Activated naive CD8-positive, alpha-beta T cell treated with anti-CD3 and anti-CD28 coated beads, Interleukin-2, amount 10 ng/mL, durations not matched to agents 7 days and 5 days (primary cell): ENCODE measurements at regions not wholly inside any gene's neighbourhood (a gene's known extent, or its start where the extent isn't known, plus 50 kb on each side); places are given as distances from the start of the nearest gene placed in this dataset.
"Not testable (repeated sequence)": the region's sequence is repeated elsewhere in the genome, so short reads cannot be mapped to it uniquely, and the experiment has no call there.

Experiments used
- ATAC-seq: fragments of 150-1000 bp; cut with Tn5 transposase; one replicate; pipeline ENCODE4 v1.10.0; 2021; ENCODE audit warnings: low read depth, moderate library complexity
- POLR2A ChIA-PET: fragments of 350-600 bp; sonication (Branson Sonifier 250); formaldehyde crosslinking; loops from one replicate; lab custom pipeline; 2021; ENCODE audit warnings: antibody characterized with exemption; lab: Charles Lee
- DNase-seq: peaks from one replicate; pipeline ENCODE4 v3.0.0; 2021
- H3K27ac Mint-ChIP-seq: one replicate; pipeline ENCODE4 v1.8.0; 2022; ENCODE audit warnings: mild to moderate bottlenecking, mixed read lengths
- H3K27me3 Mint-ChIP-seq: one replicate; pipeline ENCODE4 v1.8.0; 2022; ENCODE audit warnings: mild to moderate bottlenecking, moderate library complexity, mixed read lengths
- H3K36me3 Mint-ChIP-seq: one replicate; pipeline ENCODE4 v1.8.0; 2021; ENCODE audit warnings: mild to moderate bottlenecking, mixed read lengths
- H3K4me1 Mint-ChIP-seq: one replicate; pipeline ENCODE4 v1.8.0; 2021; ENCODE audit warnings: mixed read lengths
- H3K4me3 Mint-ChIP-seq: one replicate; pipeline ENCODE4 v1.8.0; 2022; ENCODE audit warnings: mild to moderate bottlenecking, moderate library complexity, mixed read lengths
- H3K9me3 Mint-ChIP-seq: one replicate; pipeline ENCODE4 v1.8.0; 2021; ENCODE audit warnings: mixed read lengths

DNA sequence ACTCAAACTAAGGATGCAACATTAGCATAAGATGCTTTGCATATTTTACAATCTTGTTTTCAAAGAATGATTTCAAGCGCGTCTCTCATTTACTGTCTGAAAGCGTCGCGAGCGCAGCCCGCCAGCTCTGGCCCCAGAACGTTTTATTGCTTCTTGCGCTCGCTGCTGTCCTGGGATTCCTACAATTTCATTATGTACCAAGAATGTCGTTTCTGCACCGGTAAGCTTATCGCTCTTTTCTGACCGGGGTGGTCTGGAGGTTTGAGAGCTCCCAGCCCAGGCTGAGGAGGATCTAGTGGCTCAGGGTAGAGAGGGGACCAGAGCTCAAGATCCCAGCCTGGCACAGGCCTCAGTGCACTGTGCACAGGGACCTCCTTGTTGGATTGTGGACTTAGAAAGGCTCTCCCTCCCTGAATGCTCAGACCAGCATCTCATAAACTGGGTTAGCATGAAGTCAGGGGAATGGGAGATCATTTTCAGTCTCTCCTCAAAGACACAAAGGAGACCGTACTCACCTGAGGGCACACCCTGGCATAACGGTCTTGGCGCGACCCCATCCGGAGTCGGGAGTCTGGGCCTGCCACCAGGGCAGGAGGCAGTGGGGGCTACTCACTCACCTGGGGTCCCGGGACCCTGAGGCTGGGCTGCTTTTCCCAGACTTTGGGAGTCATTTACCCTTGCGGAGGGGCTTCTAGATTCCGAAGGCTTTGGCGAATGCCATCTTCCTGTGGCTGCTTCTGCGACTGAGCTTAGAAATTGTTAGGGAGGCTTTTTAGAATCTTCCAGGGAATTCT is 817.4 kb downstream of the BRD1 start:
- peak; percentile 2 for DNase-seq
- Mint-ChIP-seq H3K4me3 (no peak overlapping the region), H3K36me3 (no peaks in the 10 kb centered on the region), H3K4me1 (no peaks in the 10 kb centered on the region), H3K9me3 (no peaks in the 10 kb centered on the region), H3K27me3 (no peaks in the 10 kb centered on the region), H3K27ac (no peak overlapping the region)
- no peak for ATAC-seq
- POLR2A ChIA-PET: no interaction called here

DNA sequence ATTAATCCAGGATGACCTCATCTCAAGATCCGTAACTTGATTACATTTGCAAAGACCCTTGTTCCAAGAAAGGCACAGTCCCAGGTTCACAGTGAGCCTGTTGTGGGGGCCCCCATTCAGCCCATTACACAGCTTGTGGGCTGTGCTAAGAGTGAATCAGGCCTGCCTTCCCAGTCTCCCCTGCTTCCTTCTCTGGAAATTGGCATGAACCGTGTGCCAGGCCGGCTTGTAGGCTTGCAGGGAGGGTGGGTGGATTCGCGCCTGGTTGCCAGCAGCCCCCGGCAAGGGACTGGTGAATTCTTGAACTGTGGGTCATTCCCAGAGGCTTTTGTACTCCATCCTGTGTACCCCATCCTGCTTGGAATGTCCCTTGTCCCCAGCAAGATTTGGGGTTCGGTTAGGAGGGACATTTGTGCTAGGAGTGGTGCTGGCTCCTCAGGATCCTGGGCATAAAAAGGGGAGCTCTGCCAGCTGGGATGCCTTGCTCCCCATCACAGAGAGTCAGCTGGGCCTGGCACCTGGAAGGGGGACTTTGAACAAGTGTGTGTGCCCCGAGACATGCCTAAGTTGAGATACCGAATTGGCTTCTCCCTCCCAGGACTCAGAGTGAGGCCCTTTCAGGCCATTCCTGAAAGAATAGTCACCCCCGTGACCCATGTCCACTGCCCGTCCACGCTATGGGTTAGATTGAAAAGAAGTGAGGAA is 818.2 kb downstream of the BRD1 start:
- Mint-ChIP-seq H3K27ac (no peak overlapping the region), H3K4me3 (no peak overlapping the region), H3K27me3 (no peaks in the 10 kb centered on the region), H3K9me3 (no peaks in the 10 kb centered on the region), H3K4me1 (no peaks in the 10 kb centered on the region), H3K36me3 (no peaks in the 10 kb centered on the region)
- ATAC-seq: no peak
- POLR2A ChIA-PET: no interaction called here
- no peak for DNase-seq

DNA sequence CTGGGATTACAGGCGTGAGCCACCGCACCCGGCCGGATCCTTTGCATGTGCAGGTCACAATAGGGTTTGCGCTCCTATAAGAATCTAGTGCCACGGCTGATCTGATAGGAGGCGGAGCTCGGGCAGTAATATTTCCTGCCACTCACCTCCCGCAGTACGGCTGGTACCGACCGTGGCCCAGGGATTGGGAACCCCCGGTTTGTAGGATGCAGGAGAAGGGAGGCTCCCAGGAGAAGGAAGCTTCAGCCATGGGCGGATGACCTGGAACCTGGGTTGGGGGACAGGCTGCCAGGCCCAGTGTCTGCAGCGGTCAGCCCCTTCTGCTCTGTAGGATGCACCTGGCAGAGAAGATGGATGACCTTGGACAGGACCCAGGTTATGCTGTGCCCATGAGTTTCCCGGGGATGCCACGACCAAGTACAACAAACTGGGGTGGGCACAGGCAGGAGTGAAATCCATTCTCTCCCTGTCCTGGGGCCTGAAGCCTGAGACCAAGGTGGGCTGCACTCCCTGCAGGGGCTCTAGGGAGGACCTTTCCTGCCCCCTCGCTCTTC is 818.9 kb downstream of the BRD1 start:
- Mint-ChIP-seq H3K36me3 (no peaks in the 10 kb centered on the region), H3K4me1 (no peaks in the 10 kb centered on the region), H3K27ac (no peak overlapping the region), H3K9me3 (no peaks in the 10 kb centered on the region), H3K27me3 (no peaks in the 10 kb centered on the region), H3K4me3 (no peak overlapping the region)
- POLR2A ChIA-PET: no interaction called here
- DNase-seq (no peak), ATAC-seq (no peak)

DNA sequence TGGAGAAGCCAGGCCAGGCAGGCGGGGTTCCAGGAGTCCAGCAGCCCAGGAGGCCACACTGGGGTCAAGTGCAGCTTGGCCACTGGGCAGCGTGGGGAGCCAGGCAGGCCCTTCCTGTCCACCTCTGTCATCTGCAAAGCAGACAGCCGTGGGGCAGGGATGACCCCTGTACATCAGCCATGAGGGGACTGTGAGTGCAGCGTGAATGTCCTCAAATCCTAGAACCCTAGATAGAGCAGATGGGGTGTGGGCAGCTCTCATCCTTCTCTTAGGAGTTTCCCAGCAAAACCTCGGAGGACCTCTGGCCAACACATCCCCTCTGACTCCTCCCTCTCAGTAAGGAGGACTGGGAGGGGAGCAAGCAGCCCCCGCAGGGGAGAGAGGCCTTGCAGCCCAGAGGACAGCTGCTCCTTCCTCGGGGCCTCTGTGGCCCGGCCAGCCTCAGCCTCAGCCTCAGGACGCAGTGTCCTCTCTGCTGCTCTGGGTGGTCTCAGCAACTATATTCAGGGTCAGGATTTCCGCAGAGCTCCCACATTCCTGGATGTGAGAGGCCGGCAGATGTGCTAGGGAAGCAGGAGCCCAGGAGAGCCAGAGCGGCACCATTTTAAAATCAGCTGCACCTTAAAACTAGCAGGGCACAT is 820.5 kb downstream of the BRD1 start:
- POLR2A ChIA-PET: no interaction called here
- ATAC-seq: no peak
- Mint-ChIP-seq H3K36me3 (no peaks in the 10 kb centered on the region), H3K27me3 (no peaks in the 10 kb centered on the region), H3K4me1 (no peaks in the 10 kb centered on the region), H3K27ac (no peak overlapping the region), H3K9me3 (no peaks in the 10 kb centered on the region), H3K4me3 (no peak overlapping the region)
- DNase-seq: no peak

DNA sequence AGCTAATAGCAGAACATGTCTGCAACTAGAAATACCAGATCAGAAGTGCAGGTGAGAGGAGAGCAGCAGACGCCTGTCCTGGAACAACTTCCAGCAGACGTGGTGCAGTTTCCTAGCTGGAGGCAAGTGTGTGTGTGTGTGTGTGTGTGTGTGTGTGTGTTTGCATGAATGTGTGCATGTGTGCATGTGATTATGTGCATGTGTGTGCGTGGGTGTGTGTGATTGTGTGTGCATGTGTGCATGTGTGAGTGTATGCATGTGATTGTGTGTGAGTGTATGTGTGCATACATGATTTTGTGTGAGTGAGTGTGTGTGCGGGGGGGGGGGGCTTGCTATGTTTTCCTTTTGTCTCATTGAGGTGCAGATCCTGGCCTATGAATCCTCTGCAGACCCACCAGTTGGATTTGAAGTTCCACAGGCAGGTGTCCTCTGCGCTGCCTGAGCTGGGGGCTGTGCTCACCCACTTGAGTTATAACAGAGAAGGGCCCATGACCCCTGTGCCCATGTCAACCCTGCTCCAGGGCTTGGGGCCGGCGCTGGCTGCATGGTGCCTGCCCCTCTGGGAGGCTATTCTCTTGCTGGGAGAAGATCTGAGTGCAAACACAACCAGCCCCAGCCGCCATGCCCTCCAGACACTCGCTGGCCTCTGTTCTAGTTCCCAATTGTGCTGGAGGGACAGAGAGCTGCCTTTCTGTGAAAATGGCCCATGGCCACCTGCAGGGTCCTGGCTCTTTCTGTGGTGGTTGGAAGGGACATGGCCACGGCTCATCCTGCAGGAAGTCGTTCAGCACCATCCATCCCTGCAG is 821.3 kb downstream of the BRD1 start:
- POLR2A ChIA-PET: no interaction called here
- no peak for DNase-seq
- no peaks in the 10 kb centered on the region for H3K4me1 Mint-ChIP-seq
- no peak for ATAC-seq
- H3K9me3 Mint-ChIP-seq: no peaks in the 10 kb centered on the region
- H3K4me3 Mint-ChIP-seq: no peak overlapping the region
- H3K27me3 Mint-ChIP-seq: no peaks in the 10 kb centered on the region
- no peaks in the 10 kb centered on the region for H3K36me3 Mint-ChIP-seq
- H3K27ac Mint-ChIP-seq: no peak overlapping the region

DNA sequence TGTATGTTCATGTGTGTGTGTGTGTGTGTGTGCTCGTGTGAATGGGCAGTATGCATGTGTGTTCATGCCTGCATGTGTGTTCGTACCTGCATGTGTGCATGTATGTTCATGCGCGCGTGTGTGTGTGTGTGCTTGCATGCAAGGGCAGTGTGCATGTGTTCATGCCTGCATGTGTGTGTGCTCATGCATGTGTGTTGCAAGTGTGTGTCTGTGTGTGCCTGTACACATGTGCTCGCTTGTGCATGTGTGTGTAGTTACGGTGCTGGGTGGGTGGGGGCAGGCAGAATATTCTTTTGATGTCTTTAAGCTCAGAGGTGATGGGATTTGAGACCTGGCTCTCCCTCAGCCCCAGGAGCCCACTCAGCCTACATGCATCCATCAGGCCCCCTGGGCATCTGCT is 822.1 kb downstream of the BRD1 start:
- Mint-ChIP-seq H3K27me3 (no peaks in the 10 kb centered on the region), H3K27ac (no peak overlapping the region), H3K4me3 (no peak overlapping the region), H3K4me1 (no peaks in the 10 kb centered on the region), H3K9me3 (no peaks in the 10 kb centered on the region), H3K36me3 (no peaks in the 10 kb centered on the region)
- POLR2A ChIA-PET: no interaction called here
- DNase-seq (no peak), ATAC-seq (no peak)

DNA sequence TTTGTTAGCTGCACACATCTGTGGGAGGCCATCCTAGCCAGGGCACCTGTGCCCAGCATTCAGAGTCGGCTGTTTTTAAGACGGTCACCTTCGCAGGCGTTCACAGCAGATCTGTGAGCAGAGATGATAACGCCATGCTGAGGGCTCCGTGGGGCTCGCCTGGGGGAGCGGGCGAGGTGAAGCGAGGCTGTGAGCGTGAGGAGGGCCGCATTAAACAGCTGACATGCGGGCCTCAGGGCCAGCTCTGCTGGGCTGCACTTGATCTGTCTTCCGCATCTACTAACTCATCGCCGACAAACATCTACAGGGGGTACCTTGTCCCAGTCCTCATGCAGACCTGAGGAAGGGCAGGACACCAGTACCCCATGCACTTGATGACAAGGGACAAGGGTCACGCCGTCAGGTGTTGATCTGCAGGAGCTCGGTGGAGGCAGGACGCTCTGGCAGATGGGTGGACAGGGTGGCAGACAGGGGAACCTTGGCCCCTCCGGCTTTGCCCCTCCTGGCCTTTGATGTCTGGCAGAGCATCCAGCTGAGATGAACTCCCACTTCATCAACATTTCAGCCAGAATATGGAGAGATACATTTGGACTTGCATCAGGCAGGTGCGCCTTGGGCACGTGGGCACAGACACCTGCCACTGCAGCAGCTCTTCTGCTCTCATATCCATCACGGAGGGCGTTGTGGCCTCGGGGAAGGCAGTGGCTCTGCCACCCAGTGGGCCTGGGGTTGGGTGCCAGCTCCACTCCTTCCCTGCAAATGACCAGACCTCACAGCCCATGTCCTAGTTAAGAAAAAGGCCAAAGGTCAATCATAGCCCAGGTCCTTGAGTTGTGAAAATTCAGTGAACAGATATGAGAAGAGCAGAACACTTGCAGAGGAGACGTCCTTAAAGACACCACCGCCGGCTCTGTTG is 822.9 kb downstream of the BRD1 start:
- Mint-ChIP-seq H3K27me3 (no peaks in the 10 kb centered on the region), H3K4me1 (no peaks in the 10 kb centered on the region), H3K27ac (no peak overlapping the region), H3K36me3 (no peaks in the 10 kb centered on the region), H3K9me3 (no peaks in the 10 kb centered on the region), H3K4me3 (no peak overlapping the region)
- ATAC-seq: no peak
- POLR2A ChIA-PET: no interaction called here
- DNase-seq: no peak

DNA sequence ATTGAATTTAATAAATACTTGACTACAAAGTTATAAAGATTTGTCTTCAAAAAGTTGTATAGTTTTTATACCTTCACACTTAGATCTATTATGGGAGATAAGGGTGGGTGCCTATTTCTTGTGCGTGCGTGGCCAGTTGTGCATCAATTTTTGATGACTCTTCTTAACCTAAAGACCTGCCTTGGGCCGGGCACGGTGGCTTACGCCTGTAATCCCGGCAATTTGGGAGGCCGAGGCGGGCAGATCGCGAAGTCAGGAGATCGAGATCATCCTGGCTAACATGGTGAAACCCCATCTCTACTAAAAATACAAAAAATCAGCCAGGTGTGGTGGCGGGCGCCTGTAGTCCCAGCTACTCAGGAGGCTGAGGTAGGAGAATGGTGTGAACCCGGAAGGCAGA is 830.1 kb downstream of the BRD1 start:
- not testable (repeated sequence) for H3K27me3 Mint-ChIP-seq

DNA sequence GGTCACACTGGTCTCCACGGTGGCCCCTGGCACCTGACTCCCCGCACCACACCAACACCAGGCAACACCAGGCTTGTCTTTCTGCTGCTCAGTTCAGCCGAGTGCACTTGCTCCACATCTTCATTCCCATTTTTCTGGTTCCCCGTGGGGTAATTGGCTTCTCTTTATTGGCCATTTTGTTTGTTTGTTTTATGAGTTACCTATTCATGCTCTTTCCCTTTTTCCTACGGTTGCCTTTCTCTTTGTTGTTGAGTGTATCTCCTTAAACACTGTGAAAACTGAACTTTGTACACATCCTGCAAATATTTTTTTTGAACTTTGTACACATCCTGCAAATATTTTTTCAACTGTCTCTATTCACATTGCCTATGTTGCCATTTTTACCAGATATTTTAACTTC is 834.0 kb downstream of the BRD1 start:
- no peaks in the 10 kb centered on the region for H3K36me3 Mint-ChIP-seq
- H3K27me3 Mint-ChIP-seq: peaks cover 4% of the 10 kb centered on the region
- no peak overlapping the region for H3K27ac Mint-ChIP-seq
- H3K4me1 Mint-ChIP-seq: no peaks in the 10 kb centered on the region
- ATAC-seq (no peak), DNase-seq (no peak)
- POLR2A ChIA-PET: no interaction called here
- no peaks in the 10 kb centered on the region for H3K9me3 Mint-ChIP-seq
- H3K4me3 Mint-ChIP-seq: no peak overlapping the region

More for the DNA sequence above, 830.1 kb downstream of the BRD1 start:
- H3K27ac Mint-ChIP-seq, H3K4me3 Mint-ChIP-seq, POLR2A ChIA-PET, H3K4me1 Mint-ChIP-seq, DNase-seq, ATAC-seq, H3K36me3 Mint-ChIP-seq, H3K9me3 Mint-ChIP-seq: not testable (repeated sequence)

DNA sequence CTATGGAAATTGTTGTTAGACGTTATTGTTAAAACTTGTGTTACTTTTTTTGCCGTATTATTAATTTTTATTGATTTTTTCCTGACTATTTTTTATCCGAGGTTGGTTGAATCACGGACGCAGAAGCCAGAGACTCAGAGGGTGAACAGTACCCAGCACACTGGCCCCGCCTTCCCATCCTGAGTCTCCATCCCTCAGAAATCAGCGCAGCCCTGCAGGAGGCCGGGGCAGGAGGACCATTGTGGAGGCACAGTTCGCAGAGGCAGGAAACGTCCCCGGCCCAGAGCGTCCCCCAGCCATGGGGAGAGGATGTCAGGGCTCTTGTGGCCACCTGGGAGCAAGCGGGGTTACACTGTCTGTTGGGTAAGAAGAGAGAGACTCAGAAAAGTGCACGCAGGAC is 843.0 kb downstream of the BRD1 start:
- DNase-seq (no peak), ATAC-seq (no peak)
- POLR2A ChIA-PET: no interaction called here
- no peaks in the 10 kb centered on the region for H3K4me1 Mint-ChIP-seq
- H3K9me3 Mint-ChIP-seq: peaks cover 5% of the 10 kb centered on the region
- no peaks in the 10 kb centered on the region for H3K36me3 Mint-ChIP-seq
- H3K27me3 Mint-ChIP-seq: no peaks in the 10 kb centered on the region
- no peak overlapping the region for H3K4me3 Mint-ChIP-seq
- no peak overlapping the region for H3K27ac Mint-ChIP-seq

DNA sequence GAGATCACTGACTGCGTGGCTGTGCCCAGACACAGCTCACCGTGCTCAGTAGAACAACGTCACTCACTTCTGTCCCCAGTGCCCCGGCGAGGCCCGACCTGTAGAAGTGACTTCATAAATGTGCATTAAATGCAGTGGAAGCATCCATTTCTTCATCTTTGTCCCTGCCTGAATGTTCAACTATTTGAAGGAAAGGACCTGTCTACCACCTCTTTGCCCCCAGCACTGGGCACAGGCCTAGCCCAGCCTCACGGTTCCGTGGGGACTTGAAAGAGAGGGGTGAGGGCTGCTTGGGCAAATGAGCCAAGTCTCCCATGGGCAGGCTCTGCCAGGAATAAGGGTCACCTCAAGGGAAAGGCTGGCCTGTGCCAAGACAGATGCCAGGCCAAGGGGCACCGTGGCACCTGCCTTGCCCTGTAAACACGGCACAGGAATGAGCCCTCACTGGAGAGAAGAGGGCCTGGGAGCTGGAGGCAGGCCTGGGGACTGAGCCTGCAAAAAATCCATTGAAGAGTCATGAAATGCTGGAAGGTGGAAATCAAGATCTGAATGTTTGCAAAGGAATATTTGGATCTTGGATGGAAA is 845.3 kb downstream of the BRD1 start:
- no peak for DNase-seq
- Mint-ChIP-seq H3K4me1 (no peaks in the 10 kb centered on the region), H3K36me3 (no peaks in the 10 kb centered on the region), H3K4me3 (no peak overlapping the region), H3K27ac (no peak overlapping the region), H3K9me3 (peaks cover 5% of the 10 kb centered on the region), H3K27me3 (no peaks in the 10 kb centered on the region)
- ATAC-seq: no peak
- POLR2A ChIA-PET: no interaction called here

DNA sequence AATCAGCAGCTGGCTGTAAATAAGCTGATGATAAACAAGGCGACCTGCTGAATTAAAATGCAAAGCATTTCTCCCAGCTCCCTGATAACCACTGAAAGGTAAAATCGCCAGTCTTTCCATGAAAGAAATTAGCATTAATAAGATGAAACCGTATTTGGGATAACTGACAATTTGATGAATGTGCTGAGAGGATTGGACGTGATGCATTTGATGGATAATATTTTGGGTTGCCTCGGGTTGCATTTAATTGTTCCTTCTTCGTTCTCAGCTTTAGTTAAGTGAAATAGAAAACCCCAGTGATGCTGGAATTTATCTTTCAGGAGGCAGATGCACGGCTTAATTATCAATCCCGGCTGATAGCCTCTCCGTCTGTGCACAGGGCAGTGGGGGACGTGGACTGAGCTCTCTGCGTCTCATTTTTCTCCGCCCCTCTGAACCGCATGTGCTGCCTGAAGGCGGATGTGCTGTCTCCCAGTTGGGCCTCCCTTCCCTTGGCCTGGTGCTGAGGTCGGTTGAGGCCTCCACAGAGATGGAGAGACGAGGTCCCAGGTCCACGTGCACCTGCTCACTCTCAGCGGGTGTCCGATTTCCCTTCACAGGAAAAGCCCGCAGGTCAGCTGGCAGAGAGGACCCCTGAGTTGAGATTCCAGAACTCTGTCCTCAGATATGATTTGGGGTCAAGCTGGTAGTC is 846.2 kb downstream of the BRD1 start:
- POLR2A ChIA-PET: no interaction called here
- DNase-seq (no peak), ATAC-seq (no peak)
- Mint-ChIP-seq H3K9me3 (peaks cover 5% of the 10 kb centered on the region), H3K4me3 (no peak overlapping the region), H3K27me3 (no peaks in the 10 kb centered on the region), H3K4me1 (no peaks in the 10 kb centered on the region), H3K36me3 (no peaks in the 10 kb centered on the region), H3K27ac (no peak overlapping the region)
